ENCODE measurements at regions not wholly inside any gene's neighbourhood (a gene's known extent, or its start where the extent isn't known, plus 50 kb on each side); places are given as distances from the start of the nearest gene placed in this dataset.
"Not testable (repeated sequence)": the region's sequence is repeated elsewhere in the genome, so short reads cannot be mapped to it uniquely, and the experiment has no call there.

GRCh38 chr11:54797906-54798305 is 91.3 kb downstream of the OR4A5 start:
- H3K36me3 ChIP-seq (ENCODE audit: control insufficient read depth in 2 of 2, insufficient read depth in 2 of 2, low read length in 1 of 2); RAD21 ChIA-PET (ENCODE audit: unreplicated experiment); H3K4me1 ChIP-seq (ENCODE audit: control insufficient read depth, insufficient read depth, low read length); H3K27ac ChIP-seq (ENCODE audit: control insufficient read depth, insufficient read depth); ATAC-seq; H4K20me1 ChIP-seq (ENCODE audit: control insufficient read depth, insufficient read depth); H3K4me2 ChIP-seq (ENCODE audit: control insufficient read depth, insufficient read depth); BruUV-seq (replicated peaks); H3K4me3 ChIP-seq; H2AFZ ChIP-seq (ENCODE audit: control insufficient read depth, low read depth, low read length); DNase-seq (ENCODE audit: low read depth, low spot score); H3K27me3 ChIP-seq (replicated peaks in 1 of 2; ENCODE audit: control insufficient read depth in 2 of 2, insufficient read depth in 2 of 2, low read length in 1 of 2); H3K79me2 ChIP-seq (ENCODE audit: control insufficient read depth, insufficient read depth, low read length); in situ Hi-C loops (cut with MboI); H3K9ac ChIP-seq (ENCODE audit: control insufficient read depth, insufficient read depth, low read length); SMC1A ChIA-PET (ENCODE audit: uncharacterized antibody, unreplicated experiment); POLR2A ChIA-PET; intact Hi-C loops (cut with micrococcal nuclease; ENCODE audit: unreplicated experiment); CTCF ChIA-PET; H3K9me3 ChIP-seq (replicated peaks; ENCODE audit: control insufficient read depth, insufficient read depth, low read length); FAIRE-seq: not testable (repeated sequence)
- WGBS (ENCODE audit: insufficient coverage, insufficient replicate concordance, low lambda C conversion rate, missing lambda C conversion rate) = 17% methylated on average over 5 of the region's 5 CpGs

- CTCF ChIA-PET = no interaction called here
- no peak for FAIRE-seq
- RAD21 ChIA-PET (ENCODE audit: unreplicated experiment) = no interaction called here
Observed at GRCh38 chr11:54832676-54833075, 126.0 kb downstream of the OR4A5 start.

GRCh38 chr11:54855047-54855446 is 148.4 kb downstream of the OR4A5 start:
- H3K9me3 ChIP-seq (replicated peaks; ENCODE audit: control insufficient read depth, insufficient read depth, low read length); H4K20me1 ChIP-seq (ENCODE audit: control insufficient read depth, insufficient read depth); H3K27ac ChIP-seq (ENCODE audit: control insufficient read depth, insufficient read depth); intact Hi-C loops (cut with micrococcal nuclease; ENCODE audit: unreplicated experiment); H3K79me2 ChIP-seq (ENCODE audit: control insufficient read depth, insufficient read depth, low read length); H3K4me1 ChIP-seq (ENCODE audit: control insufficient read depth, insufficient read depth, low read length); CTCF ChIA-PET; H3K9ac ChIP-seq (ENCODE audit: control insufficient read depth, insufficient read depth, low read length); DNase-seq (ENCODE audit: low read depth, low spot score); H2AFZ ChIP-seq (ENCODE audit: control insufficient read depth, low read depth, low read length); H3K4me2 ChIP-seq (ENCODE audit: control insufficient read depth, insufficient read depth); in situ Hi-C loops (cut with MboI); BruUV-seq (replicated peaks); H3K4me3 ChIP-seq; FAIRE-seq; RAD21 ChIA-PET (ENCODE audit: unreplicated experiment); ATAC-seq; SMC1A ChIA-PET (ENCODE audit: uncharacterized antibody, unreplicated experiment); H3K36me3 ChIP-seq (ENCODE audit: control insufficient read depth in 2 of 2, insufficient read depth in 2 of 2, low read length in 1 of 2); H3K27me3 ChIP-seq (replicated peaks in 1 of 2; ENCODE audit: control insufficient read depth in 2 of 2, insufficient read depth in 2 of 2, low read length in 1 of 2); POLR2A ChIA-PET: not testable (repeated sequence)
- 50% methylated on average over 3 of the region's 3 CpGs for WGBS (ENCODE audit: insufficient coverage, insufficient replicate concordance, low lambda C conversion rate, missing lambda C conversion rate)

More at GRCh38 chr11:54832676-54833075, 126.0 kb downstream of the OR4A5 start:
- TF ChIP-seq BMI1 (IDR thresholded peaks at IDR 0.05; ENCODE audit: borderline replicate concordance) = no peak
- no peak for ATAC-seq
- no peaks in the 10 kb centered on the region for H3K27me3 ChIP-seq (replicated peaks in 1 of 2; ENCODE audit: control insufficient read depth in 2 of 2, insufficient read depth in 2 of 2, low read length in 1 of 2)
- H3K4me3 ChIP-seq = no peak overlapping the region
- in situ Hi-C loops (cut with MboI) (loop anchor here (25.0 kb wide), 1 partner anchor 180 kb away; no protein-coding TSS in a partner anchor), intact Hi-C loops (cut with micrococcal nuclease; ENCODE audit: unreplicated experiment) (no loop called here)
- WGBS (ENCODE audit: insufficient coverage, insufficient replicate concordance, low lambda C conversion rate, missing lambda C conversion rate) = 0% methylated on average over 3 of the region's 3 CpGs
- H3K79me2 ChIP-seq (ENCODE audit: control insufficient read depth, insufficient read depth, low read length) = no peaks in the 10 kb centered on the region
- no peaks in the 10 kb centered on the region for H4K20me1 ChIP-seq (ENCODE audit: control insufficient read depth, insufficient read depth)
- no peaks in the 10 kb centered on the region for H3K4me1 ChIP-seq (ENCODE audit: control insufficient read depth, insufficient read depth, low read length)
- no peak overlapping the region for H3K9ac ChIP-seq (ENCODE audit: control insufficient read depth, insufficient read depth, low read length)
- no peak for DNase-seq (ENCODE audit: low read depth, low spot score)
- H3K27ac ChIP-seq (ENCODE audit: control insufficient read depth, insufficient read depth) = no peak overlapping the region
- no peak overlapping the region for H2AFZ ChIP-seq (ENCODE audit: control insufficient read depth, low read depth, low read length)
- H3K9me3 ChIP-seq (replicated peaks; ENCODE audit: control insufficient read depth, insufficient read depth, low read length) = no peaks in the 10 kb centered on the region; the same call in 2 of the 3 replicates
- ChIA-PET POLR2A (no interaction called here), SMC1A (ENCODE audit: uncharacterized antibody, unreplicated experiment) (no interaction called here)
- no TSS peak for BruUV-seq (replicated peaks)
- no peak overlapping the region for H3K4me2 ChIP-seq (ENCODE audit: control insufficient read depth, insufficient read depth)
- H3K36me3 ChIP-seq (ENCODE audit: control insufficient read depth in 2 of 2, insufficient read depth in 2 of 2, low read length in 1 of 2) = no peaks in the 10 kb centered on the region

All from GM12878 (cell line).